Activated T-cell treated with anti-CD3 and anti-CD28 coated beads, Interleukin-2, amount 50 U/mL, for 24 hours (primary cell): ENCODE measurements at regions not wholly inside any gene's neighbourhood (a gene's known extent, or its start where the extent isn't known, plus 50 kb on each side); places are given as distances from the start of the nearest gene placed in this dataset.

ENCODE experiments used
- DNase-seq: peaks from one replicate; pipeline ENCODE4 v3.0.0-alpha.2; 2020
- H3K27ac Mint-ChIP-seq: 2 replicates; pipeline ENCODE4 v1.8.0; 2020; ENCODE audit warnings: mild to moderate bottlenecking, mixed read lengths
- H3K27me3 Mint-ChIP-seq: 2 replicates; pipeline ENCODE4 v1.8.0; 2020; ENCODE audit warnings: mixed read lengths
- H3K36me3 Mint-ChIP-seq: 2 replicates; pipeline ENCODE4 v1.8.0; 2020; ENCODE audit warnings: low read depth, mixed read lengths
- H3K4me1 Mint-ChIP-seq: 2 replicates; pipeline ENCODE4 v1.8.0; 2020; ENCODE audit warnings: low read depth, mixed read lengths
- H3K4me3 Mint-ChIP-seq: 2 replicates; pipeline ENCODE4 v1.8.0; 2020; ENCODE audit warnings: mild to moderate bottlenecking, moderate library complexity, mixed read lengths
- H3K9me3 Mint-ChIP-seq: 2 replicates; pipeline ENCODE4 v1.8.0; 2020; ENCODE audit warnings: mixed read lengths

DNA sequence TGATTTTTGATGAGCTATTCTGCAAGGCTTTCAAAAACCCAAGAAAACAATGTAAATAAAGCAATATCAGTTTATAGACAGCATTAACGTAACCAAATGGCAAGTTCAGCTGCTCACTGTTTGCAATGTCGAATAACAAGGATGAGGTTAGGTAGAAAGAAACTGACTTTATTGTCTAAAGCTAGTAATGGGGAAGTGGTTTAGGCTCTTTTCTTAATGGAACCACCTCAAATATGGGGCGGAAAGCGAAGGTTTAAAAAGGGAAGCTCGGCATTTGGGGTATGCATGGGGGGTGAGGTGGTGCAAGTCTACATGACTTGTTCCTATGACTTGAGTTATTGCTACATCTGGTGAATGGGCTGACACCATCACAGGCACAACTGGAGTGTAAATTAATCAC, 1060.2 kb downstream of the NSUN3 start:
- peaks cover 4% of the 10 kb centered on the region for H3K9me3 Mint-ChIP-seq
- DNase-seq, result no peak
- no peaks in the 10 kb centered on the region for H3K27me3 Mint-ChIP-seq
- H3K27ac Mint-ChIP-seq, result no peak overlapping the region
- H3K36me3 Mint-ChIP-seq, result no peaks in the 10 kb centered on the region
- H3K4me3 Mint-ChIP-seq, result no peak overlapping the region
- H3K4me1 Mint-ChIP-seq, result no peaks in the 10 kb centered on the region

DNA sequence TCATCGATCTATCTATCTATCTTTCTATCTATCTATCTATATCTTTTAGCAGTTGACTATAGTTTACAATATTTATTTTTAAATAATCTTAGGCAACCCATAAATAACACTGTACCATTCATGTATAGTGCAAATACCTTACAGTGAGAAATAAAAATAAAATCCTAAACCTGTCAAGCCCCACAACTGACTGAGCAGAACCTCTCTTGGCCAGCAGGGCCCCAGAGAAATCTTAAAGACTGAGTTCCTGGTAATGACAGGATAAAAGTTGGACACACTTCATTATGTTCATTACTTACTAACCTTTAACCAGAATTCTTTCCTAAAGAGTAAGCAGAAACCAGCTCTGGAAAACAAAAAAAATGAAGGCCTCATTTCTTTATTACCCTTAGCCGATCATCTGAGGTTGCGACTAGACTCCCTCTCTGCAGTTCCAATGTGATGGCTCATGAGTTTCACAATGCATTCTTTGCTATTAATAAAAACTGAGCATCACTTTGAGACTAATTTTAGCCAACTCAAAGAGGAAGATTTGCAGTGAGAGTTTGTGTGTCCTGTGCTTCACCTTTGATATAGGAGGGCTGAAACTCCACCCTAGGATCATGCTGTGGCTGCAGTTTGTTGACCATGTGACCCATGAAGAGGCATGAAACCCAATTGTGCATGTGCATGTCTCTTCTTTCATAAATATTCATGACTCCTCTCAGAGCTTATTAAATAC, 1072.0 kb downstream of the NSUN3 start:
- H3K4me1 Mint-ChIP-seq, result no peaks in the 10 kb centered on the region
- no peak for DNase-seq

DNA sequence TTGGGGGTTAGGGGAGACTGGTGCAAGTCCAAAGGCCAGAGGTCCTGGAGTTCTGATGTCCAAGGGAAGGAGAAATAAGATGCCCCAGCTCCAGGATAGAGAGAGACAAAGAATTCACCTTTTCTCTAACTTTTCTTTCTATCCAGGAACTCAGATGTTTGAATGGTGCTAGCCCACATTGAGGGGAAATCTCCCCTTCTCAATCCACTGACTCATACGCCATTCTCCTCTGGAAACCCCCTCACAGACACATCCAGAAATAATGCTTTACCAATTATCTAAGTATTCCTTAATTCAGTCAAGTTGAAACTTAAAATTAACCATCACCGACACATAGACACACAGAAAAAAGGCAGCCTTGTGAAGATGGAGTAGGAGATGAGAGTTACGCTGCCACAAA, 1085.2 kb downstream of the NSUN3 start:
- H3K4me3 Mint-ChIP-seq, result no peak overlapping the region
- H3K9me3 Mint-ChIP-seq, result peaks cover 3% of the 10 kb centered on the region
- H3K27me3 Mint-ChIP-seq, result no peaks in the 10 kb centered on the region
- DNase-seq, result no peak
- H3K36me3 Mint-ChIP-seq, result no peaks in the 10 kb centered on the region
- H3K4me1 Mint-ChIP-seq, result no peaks in the 10 kb centered on the region
- no peak overlapping the region for H3K27ac Mint-ChIP-seq

More for the DNA sequence above, 1072.0 kb downstream of the NSUN3 start:
- no peak overlapping the region for H3K4me3 Mint-ChIP-seq
- H3K9me3 Mint-ChIP-seq, result peaks cover 4% of the 10 kb centered on the region
- no peaks in the 10 kb centered on the region for H3K36me3 Mint-ChIP-seq
- H3K27me3 Mint-ChIP-seq, result no peaks in the 10 kb centered on the region
- H3K27ac Mint-ChIP-seq, result no peak overlapping the region

DNA sequence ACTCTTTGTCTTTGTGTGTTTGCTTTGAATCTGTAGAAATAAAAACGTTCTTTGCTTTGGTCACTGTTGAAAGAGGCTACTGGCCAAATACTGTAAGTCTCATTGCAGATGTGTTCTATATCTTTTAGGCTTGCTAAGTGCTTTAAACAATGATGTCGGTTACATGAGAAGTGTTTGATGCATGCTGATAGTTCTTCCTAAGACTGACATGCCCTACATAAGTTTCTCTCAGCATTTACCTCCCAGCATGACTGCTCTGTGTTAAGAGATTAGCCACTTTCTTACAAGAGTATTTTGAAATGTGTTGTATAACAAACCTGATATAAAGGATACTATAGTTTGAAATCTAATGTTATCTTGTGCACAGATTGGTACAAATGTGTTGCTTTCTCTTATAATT, 1088.7 kb downstream of the NSUN3 start:
- Mint-ChIP-seq H3K27ac (no peak overlapping the region), H3K9me3 (peaks cover 6% of the 10 kb centered on the region), H3K4me3 (no peak overlapping the region), H3K27me3 (no peaks in the 10 kb centered on the region), H3K36me3 (no peaks in the 10 kb centered on the region), H3K4me1 (no peaks in the 10 kb centered on the region)
- DNase-seq, result no peak

DNA sequence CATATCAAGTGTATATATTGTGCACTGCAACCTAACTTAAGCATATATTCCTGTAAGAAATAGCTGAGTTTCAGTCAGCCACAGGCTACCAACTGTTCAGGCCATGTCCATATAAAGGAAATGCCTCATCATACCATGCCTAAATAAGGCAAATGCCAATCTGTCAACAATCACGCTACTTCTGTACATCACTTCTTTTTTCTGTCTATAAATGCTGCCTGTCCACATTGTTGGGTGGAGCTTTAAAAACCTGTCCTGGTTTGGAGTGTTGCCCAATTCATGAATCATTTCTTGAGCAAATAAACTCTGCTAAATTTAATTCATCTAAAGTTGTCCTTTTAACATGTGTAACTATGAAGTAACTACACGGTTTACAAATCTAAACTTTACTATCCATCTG, 1091.9 kb downstream of the NSUN3 start:
- Mint-ChIP-seq H3K36me3 (no peaks in the 10 kb centered on the region), H3K9me3 (peaks cover 15% of the 10 kb centered on the region), H3K27me3 (no peaks in the 10 kb centered on the region), H3K27ac (no peak overlapping the region), H3K4me1 (no peaks in the 10 kb centered on the region), H3K4me3 (no peak overlapping the region)
- no peak for DNase-seq

DNA sequence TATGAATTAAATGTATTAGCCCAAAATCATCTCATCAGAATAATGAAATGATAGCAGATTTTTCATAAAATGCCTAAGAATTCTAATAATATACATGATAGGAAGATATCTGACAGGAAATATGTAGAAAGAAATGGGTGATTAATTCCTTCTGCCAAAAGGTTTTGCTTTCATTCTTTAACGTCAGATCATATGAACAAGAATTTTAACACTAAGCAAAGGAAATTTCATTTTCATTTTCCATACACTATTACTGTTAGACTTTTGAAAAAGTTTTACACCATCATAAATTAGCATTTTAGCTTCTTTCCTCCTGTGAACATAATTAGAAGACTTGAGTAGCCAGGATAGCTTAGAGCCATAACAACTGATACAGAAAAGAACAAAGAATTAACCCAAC, 1099.9 kb downstream of the NSUN3 start:
- Mint-ChIP-seq H3K36me3 (no peaks in the 10 kb centered on the region), H3K27me3 (no peaks in the 10 kb centered on the region), H3K9me3 (peaks cover 16% of the 10 kb centered on the region), H3K27ac (no peak overlapping the region), H3K4me1 (no peaks in the 10 kb centered on the region), H3K4me3 (no peak overlapping the region)
- no peak for DNase-seq

DNA sequence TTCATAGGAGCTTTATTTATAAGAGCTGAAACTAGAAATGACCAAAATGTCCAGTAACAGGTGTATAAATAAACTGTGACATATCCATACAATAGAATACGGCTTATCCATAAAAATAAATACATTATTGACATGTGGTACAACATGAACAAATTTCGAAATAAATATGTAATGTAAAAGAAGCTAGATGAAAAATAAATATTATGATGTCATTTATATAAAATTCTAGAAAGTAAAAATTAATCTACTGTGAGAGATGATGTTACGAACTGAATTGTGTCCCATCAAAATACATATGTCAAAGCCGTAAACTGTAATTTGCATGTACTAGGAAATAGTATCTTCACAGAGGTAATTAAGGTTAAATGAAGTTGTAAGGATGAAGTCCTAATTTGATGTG, 1104.9 kb downstream of the NSUN3 start:
- H3K36me3 Mint-ChIP-seq, result no peaks in the 10 kb centered on the region
- H3K4me3 Mint-ChIP-seq, result no peak overlapping the region
- H3K27ac Mint-ChIP-seq, result no peak overlapping the region
- H3K27me3 Mint-ChIP-seq, result no peaks in the 10 kb centered on the region
- H3K9me3 Mint-ChIP-seq, result peaks cover 9% of the 10 kb centered on the region
- no peaks in the 10 kb centered on the region for H3K4me1 Mint-ChIP-seq
- DNase-seq, result no peak

DNA sequence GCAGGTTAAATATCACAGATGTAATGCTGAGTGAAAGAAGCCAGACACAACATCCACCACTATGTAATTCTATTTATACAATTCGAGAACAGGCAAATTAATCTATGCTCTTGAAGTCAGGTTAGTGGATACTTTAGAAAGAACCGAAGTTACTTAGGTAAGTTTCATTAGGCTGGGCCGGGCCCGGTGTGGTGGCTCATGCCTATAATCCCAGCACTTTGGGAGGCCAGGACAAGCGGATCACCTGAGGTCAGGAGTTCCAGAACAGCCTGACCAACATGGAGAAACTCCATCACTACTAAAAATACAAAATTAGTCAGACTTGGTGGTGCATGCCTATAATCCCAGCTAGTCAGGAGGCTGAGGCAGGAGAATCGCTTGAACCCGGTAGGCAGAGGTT, 1105.7 kb downstream of the NSUN3 start:
- Mint-ChIP-seq H3K36me3 (no peaks in the 10 kb centered on the region), H3K4me3 (no peak overlapping the region), H3K4me1 (no peaks in the 10 kb centered on the region), H3K9me3 (peaks cover 7% of the 10 kb centered on the region), H3K27ac (no peak overlapping the region), H3K27me3 (no peaks in the 10 kb centered on the region)
- DNase-seq, result no peak

DNA sequence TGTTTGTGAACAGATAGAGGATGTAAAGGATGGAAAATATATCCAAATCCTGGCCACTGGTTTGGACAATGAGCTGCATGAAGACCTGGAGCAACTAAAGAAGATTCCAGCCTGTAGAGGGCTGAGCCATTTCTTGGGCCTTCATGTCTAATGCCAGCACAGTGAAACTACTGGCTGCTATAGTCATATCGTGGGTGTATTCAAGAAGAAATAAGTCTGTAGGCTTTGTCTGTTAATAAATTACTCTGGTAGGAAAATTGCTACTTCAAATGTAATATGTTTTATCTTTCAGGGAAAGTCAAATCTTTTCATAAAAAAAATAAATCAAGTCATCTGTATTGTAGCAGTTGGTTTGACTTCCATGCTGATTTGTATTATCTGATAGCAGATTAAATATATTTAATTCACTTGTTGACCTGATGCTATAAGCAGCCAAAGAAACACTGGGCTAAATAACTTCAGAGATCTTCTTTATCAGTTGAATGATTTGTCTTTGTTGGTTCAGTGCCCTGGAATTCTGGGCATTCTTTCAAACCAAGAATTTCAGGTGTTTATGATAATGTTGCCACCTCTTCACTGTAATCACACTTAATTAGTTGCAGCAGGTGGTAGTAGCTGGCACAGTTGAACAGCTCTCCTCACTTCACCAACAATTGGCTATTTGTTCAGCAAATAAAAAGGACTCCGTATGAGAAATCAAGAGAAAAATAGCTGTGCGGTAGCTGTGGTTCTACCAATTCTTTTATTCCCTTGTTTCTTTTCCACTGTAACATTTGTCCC, 1109.5 kb downstream of the NSUN3 start:
- H3K27me3 Mint-ChIP-seq, result no peaks in the 10 kb centered on the region
- no peak for DNase-seq
- H3K27ac Mint-ChIP-seq, result no peak overlapping the region
- H3K36me3 Mint-ChIP-seq, result no peaks in the 10 kb centered on the region
- H3K4me3 Mint-ChIP-seq, result no peak overlapping the region
- no peaks in the 10 kb centered on the region for H3K9me3 Mint-ChIP-seq
- H3K4me1 Mint-ChIP-seq, result no peaks in the 10 kb centered on the region

DNA sequence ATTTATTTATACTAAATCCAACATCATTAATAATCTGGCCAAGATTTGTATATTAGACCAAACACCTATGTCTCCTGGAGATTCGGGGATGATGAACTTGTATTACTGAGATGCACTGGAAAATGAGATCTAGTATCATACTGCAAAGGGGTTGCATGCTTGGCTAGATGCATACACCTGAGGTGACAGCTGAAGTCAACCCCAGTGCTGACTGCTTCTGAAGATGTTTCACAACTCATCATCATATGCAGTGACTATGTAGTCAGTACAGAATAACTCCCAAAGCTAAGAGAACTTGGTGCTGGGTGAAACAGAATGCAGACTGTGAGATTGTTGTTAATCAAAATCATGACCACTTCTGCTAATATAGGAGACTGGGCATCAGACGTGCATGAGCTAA, 1114.2 kb downstream of the NSUN3 start:
- DNase-seq, result no peak
- no peak overlapping the region for H3K4me3 Mint-ChIP-seq
- no peaks in the 10 kb centered on the region for H3K36me3 Mint-ChIP-seq
- H3K27ac Mint-ChIP-seq, result no peak overlapping the region
- H3K27me3 Mint-ChIP-seq, result no peaks in the 10 kb centered on the region
- H3K9me3 Mint-ChIP-seq, result peaks cover 4% of the 10 kb centered on the region
- H3K4me1 Mint-ChIP-seq, result no peaks in the 10 kb centered on the region

DNA sequence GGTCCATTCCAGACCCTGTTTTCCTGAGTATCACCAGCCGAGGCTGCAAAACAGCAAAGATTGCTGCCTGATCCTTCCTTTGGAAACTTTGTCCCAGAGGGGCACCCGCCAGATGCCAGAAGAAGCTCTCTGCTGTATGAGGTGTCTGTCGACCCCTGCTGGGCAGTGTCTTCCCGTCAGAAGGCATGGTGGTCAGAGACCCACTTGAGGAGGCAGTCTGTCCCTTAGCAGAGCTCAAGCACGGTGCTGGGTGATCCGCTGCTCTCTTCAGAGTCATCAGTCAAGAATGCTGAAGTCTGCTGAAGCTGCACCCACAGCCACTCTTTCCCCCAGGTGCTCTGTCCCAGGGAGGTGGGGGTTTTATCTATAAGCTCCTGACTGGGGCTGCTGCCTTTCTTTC, 1121.2 kb downstream of the NSUN3 start:
- Mint-ChIP-seq H3K36me3 (no peaks in the 10 kb centered on the region), H3K4me3 (no peak overlapping the region), H3K9me3 (peaks cover 10% of the 10 kb centered on the region), H3K27ac (no peak overlapping the region), H3K27me3 (no peaks in the 10 kb centered on the region), H3K4me1 (no peaks in the 10 kb centered on the region)
- no peak for DNase-seq

DNA sequence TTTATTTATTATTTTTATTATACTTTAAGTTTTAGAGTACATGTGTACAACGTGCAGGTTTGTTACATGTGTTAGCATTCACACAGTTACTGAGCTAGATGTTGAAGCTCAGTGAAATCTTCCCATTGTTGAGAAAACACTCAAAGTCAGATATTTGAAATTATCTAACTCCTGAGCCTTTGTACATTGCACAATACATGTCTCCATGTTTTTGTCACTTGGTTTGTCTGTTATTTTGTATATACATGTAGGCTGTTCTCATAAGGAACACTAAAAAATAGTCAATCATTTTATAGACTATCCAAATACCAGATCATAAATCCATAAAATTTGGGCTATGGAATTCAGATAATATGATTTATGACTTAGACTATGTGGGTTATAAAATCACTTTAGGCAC, 1126.5 kb downstream of the NSUN3 start:
- Mint-ChIP-seq H3K27me3 (no peaks in the 10 kb centered on the region), H3K9me3 (peaks cover 4% of the 10 kb centered on the region), H3K4me1 (no peaks in the 10 kb centered on the region), H3K27ac (no peak overlapping the region), H3K36me3 (no peaks in the 10 kb centered on the region), H3K4me3 (no peak overlapping the region)
- no peak for DNase-seq

DNA sequence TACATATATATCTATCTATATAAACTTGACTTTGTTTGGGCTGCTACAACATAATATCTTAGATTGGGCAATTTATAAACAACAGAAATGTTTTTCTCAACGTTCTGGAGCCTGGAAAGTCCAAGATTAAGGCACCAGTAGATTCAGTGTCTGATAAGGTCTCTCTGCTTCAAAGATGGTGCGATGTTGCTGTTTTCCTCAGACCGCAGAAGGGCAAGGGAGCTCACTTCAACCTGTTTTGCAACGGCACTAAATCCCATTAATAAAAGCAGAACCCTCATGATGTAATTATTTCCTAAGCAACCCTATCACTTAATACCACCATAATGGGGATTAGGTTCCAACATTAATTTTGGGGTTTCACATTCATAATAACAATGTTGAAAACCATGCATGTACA, 1134.8 kb downstream of the NSUN3 start:
- no peaks in the 10 kb centered on the region for H3K27me3 Mint-ChIP-seq
- DNase-seq, result no peak
- H3K9me3 Mint-ChIP-seq, result peaks cover 9% of the 10 kb centered on the region
- no peak overlapping the region for H3K27ac Mint-ChIP-seq
- H3K4me3 Mint-ChIP-seq, result no peak overlapping the region
- H3K4me1 Mint-ChIP-seq, result no peaks in the 10 kb centered on the region
- no peaks in the 10 kb centered on the region for H3K36me3 Mint-ChIP-seq

DNA sequence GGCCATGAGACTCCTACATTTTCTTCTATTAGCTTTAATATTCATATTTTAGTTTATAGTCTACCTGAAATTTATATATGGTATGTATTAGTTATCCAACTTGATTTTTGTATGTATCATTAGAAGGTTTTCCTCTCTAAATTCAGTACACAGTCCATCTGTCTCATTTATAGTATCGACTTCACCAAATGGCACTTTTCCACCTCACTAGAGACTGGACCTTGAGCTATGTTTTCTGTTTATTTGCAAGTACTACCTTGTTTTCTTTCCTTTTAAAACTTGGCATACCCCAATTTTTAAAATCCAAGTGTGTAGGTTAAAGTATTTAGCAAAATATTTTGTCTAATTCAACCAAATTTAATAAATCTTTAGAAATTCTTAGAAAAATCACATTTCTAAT, 1137.5 kb downstream of the NSUN3 start:
- H3K9me3 Mint-ChIP-seq, result peaks cover 22% of the 10 kb centered on the region
- DNase-seq, result no peak
- H3K4me3 Mint-ChIP-seq, result no peak overlapping the region
- no peak overlapping the region for H3K27ac Mint-ChIP-seq
- H3K36me3 Mint-ChIP-seq, result no peaks in the 10 kb centered on the region
- no peaks in the 10 kb centered on the region for H3K4me1 Mint-ChIP-seq
- no peaks in the 10 kb centered on the region for H3K27me3 Mint-ChIP-seq

DNA sequence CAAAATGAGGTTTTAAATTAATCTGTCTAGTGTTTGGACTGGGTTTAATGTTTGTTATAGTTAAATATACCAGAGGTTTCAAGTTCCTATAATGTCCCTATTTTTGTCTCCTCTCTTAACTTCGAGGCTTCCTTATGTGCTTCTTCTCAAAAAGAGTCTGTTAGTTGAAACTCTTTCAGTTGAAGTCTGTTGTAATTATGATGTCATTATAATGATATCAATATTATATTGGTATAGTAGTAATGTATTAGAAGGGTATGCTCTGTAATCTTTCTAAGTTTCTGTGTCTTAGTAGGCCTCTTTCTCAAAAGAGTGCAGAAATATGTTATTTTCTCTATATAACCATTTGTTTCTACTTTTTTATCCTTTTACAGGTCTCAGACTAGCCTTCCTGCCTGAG, 1148.0 kb downstream of the NSUN3 start:
- no peak for DNase-seq
- Mint-ChIP-seq H3K36me3 (no peaks in the 10 kb centered on the region), H3K4me3 (no peak overlapping the region), H3K27me3 (no peaks in the 10 kb centered on the region), H3K9me3 (peaks cover 11% of the 10 kb centered on the region), H3K4me1 (no peaks in the 10 kb centered on the region), H3K27ac (no peak overlapping the region)
